ENCODE measurements at regions not wholly inside any gene's neighbourhood (a gene's known extent, or its start where the extent isn't known, plus 50 kb on each side); places are given as distances from the start of the nearest gene placed in this dataset.

- in situ Hi-C loops (cut with MboI) (no loop called here), intact Hi-C loops (cut with micrococcal nuclease; ENCODE audit: unreplicated experiment) (no loop called here)
- ChIA-PET POLR2A (interaction anchor here (1.3 to 2.4 kb wide), 3 partner anchors 9 to 15 kb away, joined by 3 to 11 read pairs (median 3); no protein-coding TSS in a partner anchor), SMC1A (ENCODE audit: uncharacterized antibody, unreplicated experiment) (interaction anchor here (0.6 to 8.1 kb wide), 10 partner anchors 8 to 110 kb away, joined by 3 to 86 read pairs (median 6); no protein-coding TSS in a partner anchor), RAD21 (ENCODE audit: unreplicated experiment) (interaction anchor here (1.0 to 6.6 kb wide), 8 partner anchors 9 to 165 kb away, joined by 3 to 68 read pairs (median 7); no protein-coding TSS in a partner anchor), CTCF (interaction anchor here (0.6 to 2.7 kb wide), 7 partner anchors 9 to 60 kb away, joined by 3 to 15 read pairs (median 3); no protein-coding TSS in a partner anchor)
- WGBS (ENCODE audit: insufficient coverage, insufficient replicate concordance, low lambda C conversion rate, missing lambda C conversion rate), result 26% methylated on average over 4 of the region's 4 CpGs
- peak overlapping the region; percentile 9 for H3K27ac ChIP-seq (ENCODE audit: control insufficient read depth, insufficient read depth)
- no peak overlapping the region for H3K4me2 ChIP-seq (ENCODE audit: control insufficient read depth, insufficient read depth)
- H3K9ac ChIP-seq (ENCODE audit: control insufficient read depth, insufficient read depth, low read length), result no peak overlapping the region
- no peaks in the 10 kb centered on the region for H3K27me3 ChIP-seq (replicated peaks in 1 of 2; ENCODE audit: control insufficient read depth in 2 of 2, insufficient read depth in 2 of 2, low read length in 1 of 2)
- H2AFZ ChIP-seq (ENCODE audit: control insufficient read depth, low read depth, low read length), result peak overlapping the region; percentile 4
- H3K79me2 ChIP-seq (ENCODE audit: control insufficient read depth, insufficient read depth, low read length), result no peaks in the 10 kb centered on the region
- DNase-seq (ENCODE audit: low read depth, low spot score), result no peak
- no TSS peak for BruUV-seq (replicated peaks)
- FAIRE-seq, result no peak
- H3K36me3 ChIP-seq (ENCODE audit: control insufficient read depth in 2 of 2, insufficient read depth in 2 of 2, low read length in 1 of 2), result no peaks in the 10 kb centered on the region
- H3K4me1 ChIP-seq (ENCODE audit: control insufficient read depth, insufficient read depth, low read length), result peaks cover 3% of the 10 kb centered on the region; the same call in 1 of the 2 replicates
- H4K20me1 ChIP-seq (ENCODE audit: control insufficient read depth, insufficient read depth), result no peaks in the 10 kb centered on the region
- TF ChIP-seq IKZF1 (conservative IDR thresholded peaks at IDR 0.05) (no peak), SPI1 (IDR thresholded peaks at IDR 0.05; ENCODE audit: borderline replicate concordance, insufficient read depth, low read depth, low read length) (peak; percentile 39)
- peak; percentile 69 for ATAC-seq
- no peak overlapping the region for H3K4me3 ChIP-seq
- peaks cover 16% of the 10 kb centered on the region; the same call in 2 of the 3 replicates for H3K9me3 ChIP-seq (replicated peaks; ENCODE audit: control insufficient read depth, insufficient read depth, low read length)
Observed at GRCh38 chr7:41869997-41870396, 167.1 kb upstream of the INHBA start.

DNA sequence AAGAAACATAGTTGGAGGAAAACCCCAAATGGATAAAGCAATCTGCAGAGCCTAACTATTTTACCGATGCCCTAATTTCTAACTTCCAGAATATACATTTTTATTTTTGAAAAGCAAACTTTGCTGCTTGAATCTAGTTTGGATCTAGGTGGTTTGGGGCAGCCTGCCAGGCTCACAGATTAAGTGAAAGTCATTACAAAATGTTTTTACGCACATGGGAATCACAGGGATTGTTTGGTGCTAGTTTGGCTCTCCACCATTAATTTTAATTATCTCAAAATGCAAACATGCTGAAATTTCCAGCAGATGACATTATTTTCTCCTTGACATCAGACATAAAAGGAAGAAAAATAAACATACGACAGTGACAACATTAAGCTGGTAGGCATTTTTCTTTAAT is 166.7 kb upstream of the INHBA start:
- Histone ChIP-seq H3K27ac (ENCODE audit: control insufficient read depth, insufficient read depth) (peak overlapping the region; percentile 9; the same call in 1 of the 2 replicates), H2AFZ (ENCODE audit: control insufficient read depth, low read depth, low read length) (peak overlapping the region; percentile 4; the same call in 1 of the 2 replicates), H3K27me3 (replicated peaks in 1 of 2; ENCODE audit: control insufficient read depth in 2 of 2, insufficient read depth in 2 of 2, low read length in 1 of 2) (no peaks in the 10 kb centered on the region), H3K4me1 (ENCODE audit: control insufficient read depth, insufficient read depth, low read length) (peaks cover 3% of the 10 kb centered on the region; the same call in 1 of the 2 replicates), H3K9me3 (replicated peaks; ENCODE audit: control insufficient read depth, insufficient read depth, low read length) (peaks cover 19% of the 10 kb centered on the region; the same call in 2 of the 3 replicates), H3K4me2 (ENCODE audit: control insufficient read depth, insufficient read depth) (no peak overlapping the region), H3K36me3 (ENCODE audit: control insufficient read depth in 2 of 2, insufficient read depth in 2 of 2, low read length in 1 of 2) (no peaks in the 10 kb centered on the region), H3K4me3 (no peak overlapping the region), H4K20me1 (ENCODE audit: control insufficient read depth, insufficient read depth) (no peaks in the 10 kb centered on the region), H3K79me2 (ENCODE audit: control insufficient read depth, insufficient read depth, low read length) (no peaks in the 10 kb centered on the region), H3K9ac (ENCODE audit: control insufficient read depth, insufficient read depth, low read length) (no peak overlapping the region)
- FAIRE-seq (no peak), DNase-seq (ENCODE audit: low read depth, low spot score) (no peak), ATAC-seq (no peak)
- in situ Hi-C loops (cut with MboI) (no loop called here), intact Hi-C loops (cut with micrococcal nuclease; ENCODE audit: unreplicated experiment) (no loop called here)
- CTCF ChIA-PET, result interaction anchor here (0.6 to 2.7 kb wide), 6 partner anchors 8 to 59 kb away, joined by 3 to 15 read pairs (median 4); no protein-coding TSS in a partner anchor
- WGBS (ENCODE audit: insufficient coverage, insufficient replicate concordance, low lambda C conversion rate, missing lambda C conversion rate), result 78% methylated on average over 3 of the region's 3 CpGs
- RAD21 ChIA-PET (ENCODE audit: unreplicated experiment), result interaction anchor here (1.0 to 6.6 kb wide), 8 partner anchors 12 to 165 kb away, joined by 3 to 68 read pairs (median 7); no protein-coding TSS in a partner anchor
- TF ChIP-seq TCF7 (IDR thresholded peaks at IDR 0.05; ENCODE audit: borderline replicate concordance), result no peak
- TF ChIP-seq IKZF2 (IDR thresholded peaks at IDR 0.05), result no peak
- no peak for TF ChIP-seq ZSCAN29 (IDR thresholded peaks at IDR 0.05)
- TF ChIP-seq PBX3 (IDR thresholded peaks at IDR 0.05; ENCODE audit: insufficient replicate concordance, low read depth, low read length), result no peak
- no peak for TF ChIP-seq POLR2A (IDR thresholded peaks at IDR 0.05; ENCODE audit: low read depth, low read length)
- no peak for TF ChIP-seq CREM (IDR thresholded peaks at IDR 0.05; ENCODE audit: low read depth)
- TF ChIP-seq MEF2A (IDR thresholded peaks at IDR 0.05; ENCODE audit: insufficient read depth, low read depth, low read length), result no peak
- BruUV-seq (replicated peaks), result no TSS peak
- SMC1A ChIA-PET (ENCODE audit: uncharacterized antibody, unreplicated experiment), result interaction anchor here (0.6 to 8.1 kb wide), 9 partner anchors 8 to 110 kb away, joined by 3 to 86 read pairs (median 6); no protein-coding TSS in a partner anchor
- POLR2A ChIA-PET, result interaction anchor here (0.6 to 2.4 kb wide), 3 partner anchors 10 to 16 kb away, joined by 3 to 11 read pairs (median 4); no protein-coding TSS in a partner anchor
